ENCODE measurements at regions not wholly inside any gene's neighbourhood (a gene's known extent, or its start where the extent isn't known, plus 50 kb on each side); places are given as distances from the start of the nearest gene placed in this dataset.

DNA sequence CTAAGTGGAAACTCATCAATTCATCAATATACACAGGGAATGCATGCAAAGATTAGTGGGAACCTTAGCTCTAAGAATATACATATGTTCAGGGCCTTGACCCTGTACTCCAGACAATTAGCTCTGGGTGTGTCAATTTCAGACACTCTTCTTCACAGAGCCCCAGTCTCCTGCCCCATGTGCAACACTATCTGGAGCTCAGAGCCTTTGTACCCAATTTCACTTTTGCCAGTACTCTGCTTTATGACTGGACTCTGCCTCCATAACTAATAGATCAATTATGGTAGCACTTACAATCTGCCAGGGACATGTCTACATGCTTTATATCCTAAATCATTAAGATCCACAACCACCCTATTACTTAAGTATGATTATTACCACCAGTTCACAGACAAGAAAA is 152.5 kb upstream of the PLEKHG7 start:
- Histone ChIP-seq H3K4me1 (ENCODE audit: control insufficient read depth, insufficient read depth, low read length) (no peaks in the 10 kb centered on the region), H3K9me3 (ENCODE audit: control insufficient read depth, insufficient read depth, low read length) (no peaks in the 10 kb centered on the region), H3K27me3 (ENCODE audit: control insufficient read depth, insufficient read depth, low read length) (no peaks in the 10 kb centered on the region), H3K36me3 (ENCODE audit: control insufficient read depth, insufficient read depth, low read length) (no peaks in the 10 kb centered on the region), H3K4me3 (ENCODE audit: low read depth, low read length) (no peak overlapping the region), H3K9ac (ENCODE audit: low read depth, low read length) (no peak overlapping the region)

GRCh38 chr12:92549516-92549915 is 153.3 kb upstream of the PLEKHG7 start:
- H3K9ac ChIP-seq (ENCODE audit: low read depth, low read length): no peak overlapping the region
- no peaks in the 10 kb centered on the region for H3K9me3 ChIP-seq (ENCODE audit: control insufficient read depth, insufficient read depth, low read length)
- H3K27me3 ChIP-seq (ENCODE audit: control insufficient read depth, insufficient read depth, low read length): no peaks in the 10 kb centered on the region
- no peaks in the 10 kb centered on the region for H3K4me1 ChIP-seq (ENCODE audit: control insufficient read depth, insufficient read depth, low read length)
- no peak overlapping the region for H3K4me3 ChIP-seq (ENCODE audit: low read depth, low read length)
- H3K36me3 ChIP-seq (ENCODE audit: control insufficient read depth, insufficient read depth, low read length): no peaks in the 10 kb centered on the region

DNA sequence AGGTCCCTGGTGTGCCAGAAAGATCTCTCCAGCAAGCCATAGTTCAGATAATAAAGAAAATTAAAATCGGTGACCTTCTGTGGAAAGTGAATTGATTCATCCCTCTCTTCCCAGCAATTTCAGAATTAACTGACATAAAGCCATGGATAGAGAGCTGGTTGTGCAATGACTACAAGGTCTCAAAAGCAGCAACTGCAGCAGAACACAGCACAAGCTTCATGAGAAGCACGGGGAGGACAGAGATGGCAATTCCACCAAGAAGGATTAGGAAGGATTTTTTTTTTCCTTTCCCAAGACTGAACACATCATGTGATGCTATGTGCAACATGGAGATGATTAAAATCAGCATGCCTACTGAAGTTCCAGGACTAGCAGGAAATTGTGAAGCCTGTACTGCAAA is 154.9 kb upstream of the PLEKHG7 start:
- Histone ChIP-seq H3K27me3 (ENCODE audit: control insufficient read depth, insufficient read depth, low read length) (no peaks in the 10 kb centered on the region), H3K36me3 (ENCODE audit: control insufficient read depth, insufficient read depth, low read length) (no peaks in the 10 kb centered on the region), H3K4me1 (ENCODE audit: control insufficient read depth, insufficient read depth, low read length) (no peaks in the 10 kb centered on the region), H3K9ac (ENCODE audit: low read depth, low read length) (no peak overlapping the region), H3K4me3 (ENCODE audit: low read depth, low read length) (no peak overlapping the region), H3K9me3 (ENCODE audit: control insufficient read depth, insufficient read depth, low read length) (no peaks in the 10 kb centered on the region)

- Histone ChIP-seq H3K9me3 (ENCODE audit: control insufficient read depth, insufficient read depth, low read length) (no peaks in the 10 kb centered on the region), H3K27me3 (ENCODE audit: control insufficient read depth, insufficient read depth, low read length) (no peaks in the 10 kb centered on the region), H3K9ac (ENCODE audit: low read depth, low read length) (no peak overlapping the region), H3K4me3 (ENCODE audit: low read depth, low read length) (no peak overlapping the region), H3K4me1 (ENCODE audit: control insufficient read depth, insufficient read depth, low read length) (no peaks in the 10 kb centered on the region), H3K36me3 (ENCODE audit: control insufficient read depth, insufficient read depth, low read length) (no peaks in the 10 kb centered on the region)
Observed at GRCh38 chr12:92547420-92547819, 155.4 kb upstream of the PLEKHG7 start.

- Histone ChIP-seq H3K9ac (ENCODE audit: low read depth, low read length) (no peak overlapping the region), H3K9me3 (ENCODE audit: control insufficient read depth, insufficient read depth, low read length) (no peaks in the 10 kb centered on the region), H3K4me3 (ENCODE audit: low read depth, low read length) (no peak overlapping the region), H3K36me3 (ENCODE audit: control insufficient read depth, insufficient read depth, low read length) (no peaks in the 10 kb centered on the region), H3K27me3 (ENCODE audit: control insufficient read depth, insufficient read depth, low read length) (no peaks in the 10 kb centered on the region), H3K4me1 (ENCODE audit: control insufficient read depth, insufficient read depth, low read length) (no peaks in the 10 kb centered on the region)
Observed at GRCh38 chr12:92546635-92547348, 156.0 kb upstream of the PLEKHG7 start.

DNA sequence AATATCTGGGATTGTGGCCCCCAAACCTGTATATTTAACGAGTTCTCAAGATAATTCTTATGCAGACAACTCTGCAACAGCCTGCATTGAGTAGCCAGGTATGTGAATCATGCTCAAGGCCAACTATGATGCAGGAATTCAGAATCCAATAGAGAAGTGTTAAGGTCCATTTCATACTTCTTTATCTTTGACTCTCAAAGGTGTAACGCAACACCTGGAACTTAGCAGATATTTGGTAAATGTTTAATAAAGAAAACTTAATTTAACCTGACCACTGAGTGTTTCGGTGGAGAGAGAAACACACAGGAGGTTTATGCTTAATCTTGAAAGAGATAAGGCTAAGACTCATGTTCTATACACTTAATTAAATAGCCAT is 156.5 kb upstream of the PLEKHG7 start:
- H3K4me3 ChIP-seq (ENCODE audit: low read depth, low read length): no peak overlapping the region
- no peaks in the 10 kb centered on the region for H3K27me3 ChIP-seq (ENCODE audit: control insufficient read depth, insufficient read depth, low read length)
- no peaks in the 10 kb centered on the region for H3K4me1 ChIP-seq (ENCODE audit: control insufficient read depth, insufficient read depth, low read length)
- H3K36me3 ChIP-seq (ENCODE audit: control insufficient read depth, insufficient read depth, low read length): no peaks in the 10 kb centered on the region
- no peaks in the 10 kb centered on the region for H3K9me3 ChIP-seq (ENCODE audit: control insufficient read depth, insufficient read depth, low read length)
- no peak overlapping the region for H3K9ac ChIP-seq (ENCODE audit: low read depth, low read length)

- Histone ChIP-seq H3K9ac (ENCODE audit: low read depth, low read length) (no peak overlapping the region), H3K4me3 (ENCODE audit: low read depth, low read length) (no peak overlapping the region), H3K36me3 (ENCODE audit: control insufficient read depth, insufficient read depth, low read length) (no peaks in the 10 kb centered on the region), H3K9me3 (ENCODE audit: control insufficient read depth, insufficient read depth, low read length) (no peaks in the 10 kb centered on the region), H3K27me3 (ENCODE audit: control insufficient read depth, insufficient read depth, low read length) (no peaks in the 10 kb centered on the region), H3K4me1 (ENCODE audit: control insufficient read depth, insufficient read depth, low read length) (no peaks in the 10 kb centered on the region)
Observed at GRCh38 chr12:92544322-92544721, 158.5 kb upstream of the PLEKHG7 start.

DNA sequence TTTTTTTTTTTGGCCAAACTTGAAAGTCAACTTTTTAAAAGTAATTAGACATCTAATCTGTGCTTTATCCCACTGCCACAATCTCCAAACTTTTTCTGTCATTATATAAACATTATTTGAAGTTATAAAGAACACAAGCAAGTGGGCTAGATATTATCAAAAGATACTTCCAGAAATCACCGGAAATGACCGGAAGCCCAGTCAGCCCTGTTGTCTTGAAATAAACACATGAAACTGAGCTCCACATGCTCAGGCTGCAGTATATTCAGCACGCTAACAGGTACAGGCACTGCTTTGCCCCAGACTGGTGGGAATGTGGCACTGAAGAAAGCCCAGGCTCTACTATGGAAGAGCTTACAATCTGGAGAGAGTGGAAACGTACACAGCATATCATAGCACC is 158.9 kb upstream of the PLEKHG7 start:
- H3K36me3 ChIP-seq (ENCODE audit: control insufficient read depth, insufficient read depth, low read length): no peaks in the 10 kb centered on the region
- H3K4me3 ChIP-seq (ENCODE audit: low read depth, low read length): no peak overlapping the region
- no peak overlapping the region for H3K9ac ChIP-seq (ENCODE audit: low read depth, low read length)
- no peaks in the 10 kb centered on the region for H3K27me3 ChIP-seq (ENCODE audit: control insufficient read depth, insufficient read depth, low read length)
- H3K4me1 ChIP-seq (ENCODE audit: control insufficient read depth, insufficient read depth, low read length): no peaks in the 10 kb centered on the region
- H3K9me3 ChIP-seq (ENCODE audit: control insufficient read depth, insufficient read depth, low read length): no peaks in the 10 kb centered on the region

DNA sequence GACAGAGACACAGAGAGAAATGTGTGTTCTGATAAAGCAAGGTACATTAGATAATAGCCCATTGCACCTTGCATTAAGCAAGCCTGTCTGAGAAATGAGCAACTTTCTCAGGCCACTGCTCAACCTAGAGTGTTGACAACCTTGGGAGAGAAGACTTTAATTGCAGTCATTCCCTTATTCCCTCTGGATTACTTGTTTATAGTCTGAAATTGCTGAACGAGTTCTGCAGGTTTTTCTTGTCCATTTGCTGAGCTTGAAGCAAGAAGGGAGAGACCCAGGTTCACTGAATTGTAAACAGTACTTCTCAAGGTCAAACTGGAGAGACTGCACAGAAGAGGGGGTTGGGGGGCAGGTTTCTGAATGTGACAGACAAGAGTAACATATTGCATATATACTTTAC is 159.4 kb upstream of the PLEKHG7 start:
- Histone ChIP-seq H3K9ac (ENCODE audit: low read depth, low read length) (no peak overlapping the region), H3K9me3 (ENCODE audit: control insufficient read depth, insufficient read depth, low read length) (no peaks in the 10 kb centered on the region), H3K4me1 (ENCODE audit: control insufficient read depth, insufficient read depth, low read length) (no peaks in the 10 kb centered on the region), H3K36me3 (ENCODE audit: control insufficient read depth, insufficient read depth, low read length) (no peaks in the 10 kb centered on the region), H3K27me3 (ENCODE audit: control insufficient read depth, insufficient read depth, low read length) (no peaks in the 10 kb centered on the region), H3K4me3 (ENCODE audit: low read depth, low read length) (no peak overlapping the region)

DNA sequence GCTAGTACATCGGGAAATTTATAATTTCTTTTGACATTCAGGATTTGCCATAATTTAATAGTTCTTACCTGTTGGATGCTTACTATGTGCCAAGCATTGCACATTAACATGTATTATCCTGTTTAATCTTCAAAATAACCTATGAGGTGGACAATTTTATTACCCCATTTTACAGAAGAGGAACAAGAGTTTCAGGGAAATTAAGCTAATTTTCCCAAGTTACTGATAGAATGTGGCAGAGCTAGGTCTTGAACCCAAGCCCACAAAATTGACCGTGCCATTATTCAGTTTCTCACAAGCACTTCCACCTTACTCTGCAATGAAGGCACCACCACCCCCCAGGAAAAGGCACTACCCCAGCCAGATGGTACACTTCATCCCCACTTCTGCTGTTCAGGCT is 161.1 kb upstream of the PLEKHG7 start:
- Histone ChIP-seq H3K4me1 (ENCODE audit: control insufficient read depth, insufficient read depth, low read length) (no peaks in the 10 kb centered on the region), H3K9ac (ENCODE audit: low read depth, low read length) (no peak overlapping the region), H3K36me3 (ENCODE audit: control insufficient read depth, insufficient read depth, low read length) (no peaks in the 10 kb centered on the region), H3K4me3 (ENCODE audit: low read depth, low read length) (no peak overlapping the region), H3K27me3 (ENCODE audit: control insufficient read depth, insufficient read depth, low read length) (no peaks in the 10 kb centered on the region), H3K9me3 (ENCODE audit: control insufficient read depth, insufficient read depth, low read length) (no peaks in the 10 kb centered on the region)

GRCh38 chr12:92540782-92541423 is 161.9 kb upstream of the PLEKHG7 start:
- Histone ChIP-seq H3K27me3 (ENCODE audit: control insufficient read depth, insufficient read depth, low read length) (no peaks in the 10 kb centered on the region), H3K9me3 (ENCODE audit: control insufficient read depth, insufficient read depth, low read length) (no peaks in the 10 kb centered on the region), H3K9ac (ENCODE audit: low read depth, low read length) (no peak overlapping the region), H3K4me1 (ENCODE audit: control insufficient read depth, insufficient read depth, low read length) (no peaks in the 10 kb centered on the region), H3K36me3 (ENCODE audit: control insufficient read depth, insufficient read depth, low read length) (no peaks in the 10 kb centered on the region), H3K4me3 (ENCODE audit: low read depth, low read length) (no peak overlapping the region)

DNA sequence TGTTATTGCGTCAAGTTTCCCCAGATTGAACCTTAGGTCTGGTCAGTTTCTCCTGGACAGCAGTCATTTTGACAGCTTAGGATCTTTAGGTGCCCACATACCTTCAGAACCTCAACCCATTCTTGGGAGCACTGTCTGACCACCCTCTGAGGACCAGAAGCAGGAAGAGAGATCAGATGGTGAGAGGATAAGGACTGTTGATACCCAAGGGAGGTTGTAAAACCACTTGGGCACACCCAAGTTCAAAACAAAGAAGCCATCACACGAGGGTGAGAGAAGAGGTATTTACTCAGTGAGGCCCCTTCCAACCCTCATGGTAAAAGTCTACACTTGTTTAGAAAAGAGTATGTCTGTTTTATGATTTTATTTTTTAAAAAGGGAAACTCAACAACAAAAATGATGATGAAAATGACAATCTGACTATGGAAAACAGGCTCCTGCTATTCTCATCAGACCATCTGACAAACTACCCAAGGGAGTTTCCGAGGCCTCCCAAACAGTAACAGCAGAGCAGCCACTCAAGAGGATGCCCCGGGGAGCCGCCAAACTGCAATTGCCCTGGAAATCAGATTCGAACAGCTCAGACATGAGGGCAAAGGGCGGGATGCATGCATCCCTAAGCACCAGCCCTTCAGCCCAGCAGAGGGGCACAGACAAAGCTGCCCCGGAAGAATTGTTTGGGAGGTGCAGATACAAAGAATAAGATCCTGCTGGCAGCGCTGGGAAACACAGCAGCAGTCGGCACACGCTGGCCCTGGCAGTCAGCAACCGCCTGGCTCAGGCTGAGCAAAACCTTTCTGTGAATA is 162.6 kb upstream of the PLEKHG7 start:
- Histone ChIP-seq H3K27me3 (ENCODE audit: control insufficient read depth, insufficient read depth, low read length) (no peaks in the 10 kb centered on the region), H3K36me3 (ENCODE audit: control insufficient read depth, insufficient read depth, low read length) (no peaks in the 10 kb centered on the region), H3K9ac (ENCODE audit: low read depth, low read length) (no peak overlapping the region), H3K4me3 (ENCODE audit: low read depth, low read length) (no peak overlapping the region), H3K9me3 (ENCODE audit: control insufficient read depth, insufficient read depth, low read length) (no peaks in the 10 kb centered on the region), H3K4me1 (ENCODE audit: control insufficient read depth, insufficient read depth, low read length) (no peaks in the 10 kb centered on the region)
